ENCODE measurements at regions not wholly inside any gene's neighbourhood (a gene's known extent, or its start where the extent isn't known, plus 50 kb on each side); places are given as distances from the start of the nearest gene placed in this dataset.

GRCh38 chr7:159296093-159296681 is 151.5 kb upstream of the VIPR2 start:
- TF ChIP-seq EP300 (IDR thresholded peaks at IDR 0.05) = no peak
- no peak for TF ChIP-seq CTCF (IDR thresholded peaks at IDR 0.05)
